ENCODE measurements at regions not wholly inside any gene's neighbourhood (a gene's known extent, or its start where the extent isn't known, plus 50 kb on each side); places are given as distances from the start of the nearest gene placed in this dataset.

DNA sequence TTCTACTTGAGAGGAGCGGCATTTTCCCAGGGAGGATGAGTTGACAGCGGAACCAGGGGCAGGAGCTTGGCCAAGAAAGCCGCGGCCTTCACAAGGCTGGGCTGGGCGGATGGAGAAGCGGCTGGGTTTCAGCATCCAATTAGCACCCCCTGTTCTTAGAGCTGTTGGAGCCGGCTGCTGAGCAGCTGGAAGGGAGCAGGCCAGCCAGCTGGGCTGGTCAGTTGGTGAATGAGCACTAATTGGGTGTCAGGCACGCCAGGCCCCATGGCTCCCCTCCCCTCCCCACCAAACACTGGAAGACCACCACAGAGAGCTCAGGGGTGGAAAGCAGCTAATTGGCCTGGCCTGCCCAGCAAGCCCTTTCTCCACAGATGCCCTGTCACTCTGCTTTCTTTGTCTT is 245.6 kb downstream of the RRAGC start:
- TF ChIP-seq ZNF274 (IDR thresholded peaks at IDR 0.05; ENCODE audit: low read depth, low read length): no peak
- TF ChIP-seq YY1 (IDR thresholded peaks at IDR 0.05; ENCODE audit: insufficient read depth, insufficient read length): no peak
- no peak for TF ChIP-seq SUZ12 (IDR thresholded peaks at IDR 0.05; ENCODE audit: extremely low read depth, insufficient read depth, insufficient read length)
